ENCODE measurements at regions not wholly inside any gene's neighbourhood (a gene's known extent, or its start where the extent isn't known, plus 50 kb on each side); places are given as distances from the start of the nearest gene placed in this dataset.
A peak's percentile ranks its signal among the peaks of the same experiment; 100 is the strongest.

- H3K4me2 ChIP-seq, result no peak overlapping the region
- H4K20me1 ChIP-seq (ENCODE audit: insufficient read depth), result no peaks in the 10 kb centered on the region
- WGBS (ENCODE audit: low lambda C conversion rate), result 8% methylated on average over 2 of the region's 2 CpGs
- no peaks in the 10 kb centered on the region for H3K79me2 ChIP-seq (ENCODE audit: insufficient read depth)
- no peaks in the 10 kb centered on the region for H3K9me2 ChIP-seq
- no peaks in the 10 kb centered on the region for H3F3A ChIP-seq (replicated peaks; ENCODE audit: insufficient read depth)
- H3K4me1 ChIP-seq (ENCODE audit: control insufficient read depth in 1 of 2, insufficient read depth in 2 of 2, low read depth in 1 of 2, low read length in 1 of 2), result peaks cover 3 to 5% of the 10 kb centered on the region in 2 experiments; a peak in 1 of 4 replicates
- H2AFZ ChIP-seq (ENCODE audit: low read depth), result no peak overlapping the region
- H3K27me3 ChIP-seq (ENCODE audit: insufficient read depth), result peaks cover under 1% of the 10 kb centered on the region; the same call in 1 of the 2 replicates
- no peak for TF ChIP-seq USF1 (IDR thresholded peaks at IDR 0.05; ENCODE audit: borderline replicate concordance, low read depth)
- no peak for TF ChIP-seq GATA2 (CRISPR knock-in tag; IDR thresholded peaks at IDR 0.05)
- peak; percentile 20; the same call in 1 of the 2 replicates for TF ChIP-seq CTCF (IDR thresholded peaks at IDR 0.05)
- no peak for TF ChIP-seq RAD21 (IDR thresholded peaks at IDR 0.05; ENCODE audit: low read length)
- no peak for TF ChIP-seq SMC3 (IDR thresholded peaks at IDR 0.05; ENCODE audit: low read depth, low read length)
- no peak overlapping the region for H3K27ac ChIP-seq (ENCODE audit: low read depth in 2 of 2, low read length in 1 of 2)
- no peak overlapping the region for H3K9ac ChIP-seq
- no peaks in the 10 kb centered on the region for H3K36me3 ChIP-seq (replicated peaks in 1 of 2; ENCODE audit: control insufficient read depth in 1 of 2, insufficient read depth in 2 of 2, low read length in 1 of 2)
- H3K9me3 ChIP-seq, result no peaks in the 10 kb centered on the region
- H3K4me3 ChIP-seq (ENCODE audit: low read depth in 2 of 2, low read length in 1 of 2), result no peak overlapping the region
- DNase-seq, result no peak
- ChIA-PET POLR2A (no interaction called here), CTCF (no interaction called here)
Observed at GRCh38 chr21:35696644-35697043, 363.7 kb downstream of the SETD4 start.

DNA sequence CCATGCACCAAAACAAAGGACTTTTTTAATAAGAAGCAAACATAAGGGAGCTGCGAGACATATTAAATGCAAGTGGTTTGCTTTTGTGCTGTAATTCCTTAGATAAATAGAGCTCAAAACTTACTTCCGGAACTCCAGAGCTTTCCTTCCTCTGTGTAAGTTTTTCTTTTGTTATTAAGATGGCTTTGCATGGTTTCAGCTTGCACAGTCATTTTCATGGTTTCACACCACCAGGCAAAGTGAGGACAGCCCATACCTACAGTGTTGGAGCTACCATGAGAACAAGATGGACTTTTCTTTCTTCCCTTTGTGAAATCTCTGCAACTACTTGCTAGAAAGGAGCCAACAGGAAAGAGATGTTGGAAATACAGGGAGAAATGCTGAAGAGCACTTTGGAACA lies 368.0 kb downstream of the SETD4 start:
- Histone ChIP-seq H3K27ac (ENCODE audit: low read depth in 2 of 2, low read length in 1 of 2) (no peak overlapping the region), H3K9ac (no peak overlapping the region), H3K4me1 (ENCODE audit: control insufficient read depth in 1 of 2, insufficient read depth in 2 of 2, low read depth in 1 of 2, low read length in 1 of 2) (peaks cover 2 to 3% of the 10 kb centered on the region in 2 experiments; a peak in 1 of 4 replicates), H3K9me3 (no peaks in the 10 kb centered on the region), H3K79me2 (ENCODE audit: insufficient read depth) (no peaks in the 10 kb centered on the region), H4K20me1 (ENCODE audit: insufficient read depth) (no peaks in the 10 kb centered on the region), H3K4me2 (no peak overlapping the region), H3K9me2 (no peaks in the 10 kb centered on the region), H3K27me3 (ENCODE audit: insufficient read depth) (no peaks in the 10 kb centered on the region; the same call in 1 of the 2 replicates), H3K4me3 (ENCODE audit: low read depth in 2 of 2, low read length in 1 of 2) (no peak overlapping the region), H2AFZ (ENCODE audit: low read depth) (no peak overlapping the region; the same call in 1 of the 2 replicates), H3F3A (replicated peaks; ENCODE audit: insufficient read depth) (peaks cover 2% of the 10 kb centered on the region), H3K36me3 (replicated peaks in 1 of 2; ENCODE audit: control insufficient read depth in 1 of 2, insufficient read depth in 2 of 2, low read length in 1 of 2) (no peaks in the 10 kb centered on the region)
- 22% methylated on average over 2 of the region's 2 CpGs for WGBS (ENCODE audit: low lambda C conversion rate)
- CTCF ChIA-PET, result no interaction called here
- POLR2A ChIA-PET, result interaction anchor here (0.6 kb wide), 1 partner anchor 9 kb away, joined by 4 read pairs; no protein-coding TSS in a partner anchor
- no peak for DNase-seq
- TF ChIP-seq GATA2 (CRISPR knock-in tag; IDR thresholded peaks at IDR 0.05) (no peak), EZH2phosphoT487 (IDR thresholded peaks at IDR 0.05; ENCODE audit: borderline replicate concordance, low read depth) (no peak), ZBTB33 (IDR thresholded peaks at IDR 0.05; ENCODE audit: borderline replicate concordance, low read depth) (no peak), IRF3 (IDR thresholded peaks at IDR 0.05; ENCODE audit: low read depth, low read length) (no peak), TEAD4 (IDR thresholded peaks at IDR 0.05; ENCODE audit: borderline replicate concordance, insufficient read depth) (no peak), TCF12 (IDR thresholded peaks at IDR 0.05) (no peak), MAX (IDR thresholded peaks at IDR 0.05; ENCODE audit: low read depth) (no peak), RCOR1 (IDR thresholded peaks at IDR 0.05; ENCODE audit: low read length) (no peak), FOXM1 (IDR thresholded peaks at IDR 0.05; ENCODE audit: low read depth) (no peak), REST (IDR thresholded peaks at IDR 0.05; ENCODE audit: low read depth, low read length) (no peak), MXI1 (IDR thresholded peaks at IDR 0.05; ENCODE audit: low read depth, low read length) (no peak), RAD21 (IDR thresholded peaks at IDR 0.05; ENCODE audit: low read length) (no peak), RFX5 (IDR thresholded peaks at IDR 0.05; ENCODE audit: low read length) (no peak), MEF2A (IDR thresholded peaks at IDR 0.05; ENCODE audit: borderline replicate concordance, low read depth) (no peak), RXRA (IDR thresholded peaks at IDR 0.05; ENCODE audit: borderline replicate concordance, low read depth) (no peak)

Measured in SK-N-SH (cell line).